ENCODE measurements at regions not wholly inside any gene's neighbourhood (a gene's known extent, or its start where the extent isn't known, plus 50 kb on each side); places are given as distances from the start of the nearest gene placed in this dataset.
"Not testable (repeated sequence)": the region's sequence is repeated elsewhere in the genome, so short reads cannot be mapped to it uniquely, and the experiment has no call there.

GRCh38 chr4:121616449-121616848 lies 80.3 kb downstream of the ANXA5 start:
- H3K27ac ChIP-seq (ENCODE audit: low read depth in 1 of 2, low read length in 1 of 2); H3K36me3 ChIP-seq (ENCODE audit: control insufficient read depth in 2 of 2, insufficient read depth in 2 of 2, low read length in 1 of 2); H3K4me1 ChIP-seq (ENCODE audit: control insufficient read depth in 2 of 2, insufficient read depth in 2 of 2, low read length in 2 of 2); H3K9me3 ChIP-seq (ENCODE audit: control insufficient read depth in 2 of 2, insufficient read depth in 1 of 2, low read length in 1 of 2); H3K4me3 ChIP-seq (ENCODE audit: low read length in 2 of 2); DNase-seq (ENCODE audit: low read depth in 6 of 9, low spot score in 9 of 9); H3K27me3 ChIP-seq (ENCODE audit: control insufficient read depth in 2 of 2, insufficient read depth in 1 of 2, low read length in 1 of 2): not testable (repeated sequence)
- WGBS: 93% methylated on average over 6 of the region's 6 CpGs

GRCh38 chr4:121614101-121614500 lies 82.7 kb downstream of the ANXA5 start:
- H3K9me3 ChIP-seq (ENCODE audit: control insufficient read depth in 2 of 2, insufficient read depth in 1 of 2, low read length in 1 of 2): peaks cover 0 to 3% of the 10 kb centered on the region in 2 donors
- H3K4me1 ChIP-seq (ENCODE audit: control insufficient read depth in 2 of 2, insufficient read depth in 2 of 2, low read length in 2 of 2): no peaks in the 10 kb centered on the region
- DNase-seq (ENCODE audit: low read depth in 6 of 9, low spot score in 9 of 9): no peak
- no peak overlapping the region for H3K4me3 ChIP-seq (ENCODE audit: low read length in 2 of 2)
- H3K27ac ChIP-seq (ENCODE audit: low read depth in 1 of 2, low read length in 1 of 2): no peak overlapping the region
- no peaks in the 10 kb centered on the region for H3K27me3 ChIP-seq (ENCODE audit: control insufficient read depth in 2 of 2, insufficient read depth in 1 of 2, low read length in 1 of 2)
- no peaks in the 10 kb centered on the region for H3K36me3 ChIP-seq (ENCODE audit: control insufficient read depth in 2 of 2, insufficient read depth in 2 of 2, low read length in 1 of 2)

- 36% methylated on average over 3 of the region's 3 CpGs for WGBS
- Histone ChIP-seq H3K4me3 (ENCODE audit: low read length in 2 of 2) (no peak overlapping the region), H3K27me3 (ENCODE audit: control insufficient read depth in 2 of 2, insufficient read depth in 1 of 2, low read length in 1 of 2) (no peaks in the 10 kb centered on the region), H3K27ac (ENCODE audit: low read depth in 1 of 2, low read length in 1 of 2) (no peak overlapping the region), H3K36me3 (ENCODE audit: control insufficient read depth in 2 of 2, insufficient read depth in 2 of 2, low read length in 1 of 2) (no peaks in the 10 kb centered on the region), H3K4me1 (ENCODE audit: control insufficient read depth in 2 of 2, insufficient read depth in 2 of 2, low read length in 2 of 2) (no peaks in the 10 kb centered on the region), H3K9me3 (ENCODE audit: control insufficient read depth in 2 of 2, insufficient read depth in 1 of 2, low read length in 1 of 2) (no peaks in the 10 kb centered on the region)
- DNase-seq (ENCODE audit: low read depth in 6 of 9, low spot score in 9 of 9): no peak
Observed at GRCh38 chr4:121599049-121599448, 97.7 kb downstream of the ANXA5 start.

- Histone ChIP-seq H3K4me3 (ENCODE audit: low read length in 2 of 2) (no peak overlapping the region), H3K36me3 (ENCODE audit: control insufficient read depth in 2 of 2, insufficient read depth in 2 of 2, low read length in 1 of 2) (no peaks in the 10 kb centered on the region), H3K9me3 (ENCODE audit: control insufficient read depth in 2 of 2, insufficient read depth in 1 of 2, low read length in 1 of 2) (no peaks in the 10 kb centered on the region), H3K27ac (ENCODE audit: low read depth in 1 of 2, low read length in 1 of 2) (no peak overlapping the region), H3K27me3 (ENCODE audit: control insufficient read depth in 2 of 2, insufficient read depth in 1 of 2, low read length in 1 of 2) (no peaks in the 10 kb centered on the region), H3K4me1 (ENCODE audit: control insufficient read depth in 2 of 2, insufficient read depth in 2 of 2, low read length in 2 of 2) (no peaks in the 10 kb centered on the region)
- 85% methylated on average over 2 of the region's 2 CpGs for WGBS
- no peak for DNase-seq (ENCODE audit: low read depth in 6 of 9, low spot score in 9 of 9)
Observed at GRCh38 chr4:121597346-121597934, 99.3 kb downstream of the ANXA5 start.

GRCh38 chr4:121594796-121595526 lies 101.8 kb downstream of the ANXA5 start:
- H3K4me3 ChIP-seq (ENCODE audit: low read length in 2 of 2): no peak overlapping the region
- no peaks in the 10 kb centered on the region for H3K27me3 ChIP-seq (ENCODE audit: control insufficient read depth in 2 of 2, insufficient read depth in 1 of 2, low read length in 1 of 2)
- no peaks in the 10 kb centered on the region for H3K4me1 ChIP-seq (ENCODE audit: control insufficient read depth in 2 of 2, insufficient read depth in 2 of 2, low read length in 2 of 2)
- WGBS: 94% methylated on average over 3 of the region's 3 CpGs
- H3K9me3 ChIP-seq (ENCODE audit: control insufficient read depth in 2 of 2, insufficient read depth in 1 of 2, low read length in 1 of 2): no peaks in the 10 kb centered on the region
- DNase-seq (ENCODE audit: low read depth in 6 of 9, low spot score in 9 of 9): no peak
- H3K27ac ChIP-seq (ENCODE audit: low read depth in 1 of 2, low read length in 1 of 2): no peak overlapping the region
- H3K36me3 ChIP-seq (ENCODE audit: control insufficient read depth in 2 of 2, insufficient read depth in 2 of 2, low read length in 1 of 2): no peaks in the 10 kb centered on the region

- Histone ChIP-seq H3K4me3 (ENCODE audit: low read length in 2 of 2) (no peak overlapping the region), H3K4me1 (ENCODE audit: control insufficient read depth in 2 of 2, insufficient read depth in 2 of 2, low read length in 2 of 2) (no peaks in the 10 kb centered on the region), H3K9me3 (ENCODE audit: control insufficient read depth in 2 of 2, insufficient read depth in 1 of 2, low read length in 1 of 2) (no peaks in the 10 kb centered on the region), H3K36me3 (ENCODE audit: control insufficient read depth in 2 of 2, insufficient read depth in 2 of 2, low read length in 1 of 2) (no peaks in the 10 kb centered on the region), H3K27ac (ENCODE audit: low read depth in 1 of 2, low read length in 1 of 2) (no peak overlapping the region), H3K27me3 (ENCODE audit: control insufficient read depth in 2 of 2, insufficient read depth in 1 of 2, low read length in 1 of 2) (no peaks in the 10 kb centered on the region)
- DNase-seq (ENCODE audit: low read depth in 6 of 9, low spot score in 9 of 9): no peak
Observed at GRCh38 chr4:121593760-121594159, 103.0 kb downstream of the ANXA5 start.

- H3K9me3 ChIP-seq (ENCODE audit: control insufficient read depth in 2 of 2, insufficient read depth in 1 of 2, low read length in 1 of 2); H3K4me1 ChIP-seq (ENCODE audit: control insufficient read depth in 2 of 2, insufficient read depth in 2 of 2, low read length in 2 of 2); H3K4me3 ChIP-seq (ENCODE audit: low read length in 2 of 2); H3K27ac ChIP-seq (ENCODE audit: low read depth in 1 of 2, low read length in 1 of 2); H3K36me3 ChIP-seq (ENCODE audit: control insufficient read depth in 2 of 2, insufficient read depth in 2 of 2, low read length in 1 of 2); H3K27me3 ChIP-seq (ENCODE audit: control insufficient read depth in 2 of 2, insufficient read depth in 1 of 2, low read length in 1 of 2); DNase-seq (ENCODE audit: low read depth in 6 of 9, low spot score in 9 of 9): not testable (repeated sequence)
- 100% methylated on average over 3 of the region's 3 CpGs for WGBS
Observed at GRCh38 chr4:121592257-121592656, 104.5 kb downstream of the ANXA5 start.

GRCh38 chr4:121584836-121585235 lies 111.9 kb downstream of the ANXA5 start:
- H3K27me3 ChIP-seq (ENCODE audit: control insufficient read depth in 2 of 2, insufficient read depth in 1 of 2, low read length in 1 of 2): no peaks in the 10 kb centered on the region
- H3K4me1 ChIP-seq (ENCODE audit: control insufficient read depth in 2 of 2, insufficient read depth in 2 of 2, low read length in 2 of 2): no peaks in the 10 kb centered on the region
- no peaks in the 10 kb centered on the region for H3K36me3 ChIP-seq (ENCODE audit: control insufficient read depth in 2 of 2, insufficient read depth in 2 of 2, low read length in 1 of 2)
- no peak overlapping the region for H3K4me3 ChIP-seq (ENCODE audit: low read length in 2 of 2)
- no peak overlapping the region for H3K27ac ChIP-seq (ENCODE audit: low read depth in 1 of 2, low read length in 1 of 2)
- WGBS: 86% methylated on average over 1 of the region's 1 CpG
- no peaks in the 10 kb centered on the region for H3K9me3 ChIP-seq (ENCODE audit: control insufficient read depth in 2 of 2, insufficient read depth in 1 of 2, low read length in 1 of 2)
- no peak for DNase-seq (ENCODE audit: low read depth in 6 of 9, low spot score in 9 of 9)

- 88% methylated on average over 3 of the region's 3 CpGs for WGBS
- no peak overlapping the region for H3K27ac ChIP-seq (ENCODE audit: low read depth in 1 of 2, low read length in 1 of 2)
- H3K4me1 ChIP-seq (ENCODE audit: control insufficient read depth in 2 of 2, insufficient read depth in 2 of 2, low read length in 2 of 2): no peaks in the 10 kb centered on the region
- DNase-seq (ENCODE audit: low read depth in 6 of 9, low spot score in 9 of 9): no peak
- H3K4me3 ChIP-seq (ENCODE audit: low read length in 2 of 2): no peak overlapping the region
- no peaks in the 10 kb centered on the region for H3K27me3 ChIP-seq (ENCODE audit: control insufficient read depth in 2 of 2, insufficient read depth in 1 of 2, low read length in 1 of 2)
- no peaks in the 10 kb centered on the region for H3K36me3 ChIP-seq (ENCODE audit: control insufficient read depth in 2 of 2, insufficient read depth in 2 of 2, low read length in 1 of 2)
- H3K9me3 ChIP-seq (ENCODE audit: control insufficient read depth in 2 of 2, insufficient read depth in 1 of 2, low read length in 1 of 2): no peaks in the 10 kb centered on the region
Observed at GRCh38 chr4:121583396-121583795, 113.4 kb downstream of the ANXA5 start.
